Stimulated activated naive CD8-positive, alpha-beta T cell treated with anti-CD3 and anti-CD28 coated beads, Interleukin-15, Interleukin-2, amounts not matched to agents 100 ng/mL and 50 ng/mL, for 24 hours (primary cell): ENCODE measurements at regions not wholly inside any gene's neighbourhood (a gene's known extent, or its start where the extent isn't known, plus 50 kb on each side); places are given as distances from the start of the nearest gene placed in this dataset.
"Not testable (repeated sequence)": the region's sequence is repeated elsewhere in the genome, so short reads cannot be mapped to it uniquely, and the experiment has no call there.

Experiments used
- H3K27ac Mint-ChIP-seq: one replicate; pipeline ENCODE4 v1.8.0; 2021; ENCODE audit warnings: mild to moderate bottlenecking, mixed read lengths
- H3K27me3 Mint-ChIP-seq: one replicate; pipeline ENCODE4 v1.8.0; 2021; ENCODE audit warnings: mixed read lengths
- H3K36me3 Mint-ChIP-seq: one replicate; pipeline ENCODE4 v1.8.0; 2021; ENCODE audit warnings: low read depth, mixed read lengths
- H3K4me1 Mint-ChIP-seq: one replicate; pipeline ENCODE4 v1.8.0; 2021; ENCODE audit warnings: low read depth, mixed read lengths
- H3K4me3 Mint-ChIP-seq: one replicate; pipeline ENCODE4 v1.8.0; 2021; ENCODE audit warnings: mild to moderate bottlenecking, mixed read lengths
- H3K9me3 Mint-ChIP-seq: one replicate; pipeline ENCODE4 v1.8.0; 2021; ENCODE audit warnings: mixed read lengths

DNA sequence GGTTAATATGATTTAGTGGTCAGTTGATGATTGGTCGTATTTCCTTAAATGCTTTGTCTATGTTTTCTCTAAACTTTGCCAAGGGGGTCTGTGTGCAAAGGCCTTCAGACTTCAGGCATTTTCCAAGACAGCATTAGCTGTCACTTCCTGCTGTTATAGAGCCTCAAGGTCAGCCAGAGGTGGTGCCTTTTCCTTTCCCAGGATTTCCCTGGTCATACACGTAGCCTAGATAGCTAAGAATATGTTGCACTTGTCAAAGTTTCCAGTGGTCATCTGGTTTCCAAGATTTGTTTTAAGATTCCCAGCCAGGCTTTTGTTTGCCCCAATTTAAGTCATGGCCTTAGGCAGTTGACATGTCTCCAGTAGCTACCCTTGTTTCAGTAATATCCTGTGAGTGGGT, 133.2 kb upstream of the IGFBP3 start:
- no peaks in the 10 kb centered on the region for H3K27me3 Mint-ChIP-seq
- no peaks in the 10 kb centered on the region for H3K36me3 Mint-ChIP-seq
- no peaks in the 10 kb centered on the region for H3K4me1 Mint-ChIP-seq
- H3K4me3 Mint-ChIP-seq: no peak overlapping the region
- H3K9me3 Mint-ChIP-seq: no peaks in the 10 kb centered on the region
- H3K27ac Mint-ChIP-seq: no peak overlapping the region

DNA sequence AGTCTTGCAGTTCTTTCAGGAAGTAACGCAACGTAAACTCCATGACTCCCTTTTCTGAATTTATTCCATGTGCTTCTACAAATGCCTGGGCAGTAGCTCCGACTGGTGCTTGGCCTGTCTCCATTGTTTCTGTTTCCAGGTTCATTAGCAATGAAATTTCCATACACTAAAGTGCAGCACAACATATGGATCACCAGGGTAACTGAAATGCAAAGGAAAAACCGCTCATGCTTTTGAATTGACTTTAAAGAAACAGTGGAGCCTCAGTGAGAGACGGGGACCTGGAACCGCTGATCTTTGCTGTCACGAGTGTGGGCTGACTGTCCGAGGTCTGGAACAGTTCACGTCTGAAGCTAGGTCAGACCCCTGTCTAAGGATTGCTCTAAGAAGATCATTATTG, 126.5 kb upstream of the IGFBP3 start:
- no peak overlapping the region for H3K27ac Mint-ChIP-seq
- H3K4me3 Mint-ChIP-seq: no peak overlapping the region
- no peaks in the 10 kb centered on the region for H3K4me1 Mint-ChIP-seq
- H3K36me3 Mint-ChIP-seq: no peaks in the 10 kb centered on the region
- H3K9me3 Mint-ChIP-seq: no peaks in the 10 kb centered on the region
- H3K27me3 Mint-ChIP-seq: no peaks in the 10 kb centered on the region

DNA sequence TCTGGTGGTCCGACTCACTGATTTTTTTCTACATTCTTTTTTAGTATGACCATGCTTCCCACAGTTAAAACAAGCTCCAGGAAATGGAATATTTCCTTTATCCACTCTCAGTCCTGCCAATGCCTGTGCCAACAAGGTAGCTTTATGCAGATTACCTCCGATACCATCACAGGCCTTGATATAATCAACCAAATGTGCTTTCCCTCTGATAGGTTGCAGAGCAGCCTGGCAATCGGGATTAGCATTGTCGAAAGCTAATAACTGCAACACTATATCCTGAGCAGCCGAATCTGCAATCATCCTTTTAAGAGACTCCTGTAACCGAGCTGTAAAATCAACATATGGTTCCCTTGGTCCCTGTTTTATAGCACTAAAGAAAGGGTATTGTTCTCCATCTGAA, 122.3 kb upstream of the IGFBP3 start:
- H3K4me1 Mint-ChIP-seq, H3K36me3 Mint-ChIP-seq, H3K27ac Mint-ChIP-seq, H3K4me3 Mint-ChIP-seq, H3K27me3 Mint-ChIP-seq, H3K9me3 Mint-ChIP-seq: not testable (repeated sequence)

DNA sequence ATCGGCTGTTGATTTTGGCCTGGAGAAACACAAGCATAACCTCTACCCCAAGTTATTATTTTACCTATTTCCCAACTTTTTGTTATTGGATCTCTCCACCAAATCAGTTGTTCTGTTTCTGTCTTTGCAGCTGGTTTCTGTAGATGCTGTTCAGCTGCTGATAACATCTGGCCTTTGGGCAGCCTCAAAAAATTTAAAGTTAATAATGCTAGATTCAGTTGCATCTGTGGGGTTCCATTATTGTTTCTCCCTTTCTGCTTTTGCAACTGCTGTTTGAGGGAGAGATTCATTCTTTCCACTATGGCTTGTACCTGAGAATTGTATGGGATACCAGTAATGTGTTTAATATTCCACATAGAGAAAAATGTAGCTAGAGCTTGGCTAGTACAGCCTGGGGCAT, 118.7 kb upstream of the IGFBP3 start:
- not testable (repeated sequence) for H3K4me3 Mint-ChIP-seq, H3K27ac Mint-ChIP-seq, H3K9me3 Mint-ChIP-seq, H3K36me3 Mint-ChIP-seq, H3K27me3 Mint-ChIP-seq, H3K4me1 Mint-ChIP-seq

DNA sequence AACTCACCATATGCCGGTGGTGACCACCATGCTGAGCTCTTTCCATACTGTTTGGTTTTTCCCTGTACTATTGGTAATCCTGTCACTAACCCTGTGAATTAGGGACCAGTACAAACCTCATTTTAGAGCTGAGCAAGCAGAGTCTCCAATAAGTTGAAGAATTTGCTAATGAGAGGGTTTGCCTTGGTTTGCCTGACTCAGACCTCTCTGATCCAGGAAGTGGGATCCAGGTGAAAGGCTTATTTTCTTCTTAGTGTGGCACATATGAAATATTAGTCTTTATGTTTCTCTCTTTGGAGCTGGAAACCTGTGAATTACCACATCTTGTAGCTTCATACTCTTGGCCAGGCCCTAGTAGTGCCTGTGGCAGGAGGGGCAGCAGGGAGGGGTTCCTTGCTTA, 114.1 kb upstream of the IGFBP3 start:
- Mint-ChIP-seq H3K4me1 (no peaks in the 10 kb centered on the region), H3K9me3 (no peaks in the 10 kb centered on the region), H3K27ac (no peak overlapping the region), H3K4me3 (no peak overlapping the region), H3K36me3 (no peaks in the 10 kb centered on the region), H3K27me3 (no peaks in the 10 kb centered on the region)

DNA sequence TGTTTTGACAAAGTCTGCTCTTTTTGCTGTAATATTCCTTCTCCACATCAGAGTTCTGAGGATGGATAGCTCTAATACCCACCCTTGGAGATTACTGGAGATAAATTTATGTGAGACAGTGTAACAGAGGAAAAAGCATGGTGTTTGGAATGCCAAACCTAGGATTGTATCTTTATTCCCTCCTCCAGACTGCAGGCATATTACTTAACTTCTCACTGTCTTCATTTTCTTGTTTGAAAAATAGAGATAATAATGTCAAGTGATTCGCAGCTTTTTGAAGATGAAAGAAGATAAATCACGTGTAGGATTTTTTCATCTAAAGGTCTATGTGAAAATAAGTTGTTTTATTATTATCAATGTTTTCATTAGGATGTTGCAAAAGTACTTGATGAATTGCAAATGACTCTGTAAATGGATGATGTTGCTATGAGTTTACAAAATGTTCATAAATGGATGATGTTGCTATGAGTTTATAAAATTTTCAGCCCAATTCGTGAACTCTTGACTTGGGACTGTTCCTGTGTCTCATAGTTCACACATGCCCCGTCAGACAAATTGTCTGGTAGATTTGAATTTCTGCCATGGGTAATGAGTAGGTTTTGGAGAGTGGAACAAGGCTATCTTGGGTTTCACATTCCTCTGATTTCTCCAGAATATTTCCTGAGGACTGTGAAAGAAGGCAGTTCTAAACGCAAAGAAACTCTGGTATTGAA, 113.1 kb upstream of the IGFBP3 start:
- Mint-ChIP-seq H3K27ac (no peak overlapping the region), H3K9me3 (no peaks in the 10 kb centered on the region), H3K4me3 (no peak overlapping the region), H3K4me1 (no peaks in the 10 kb centered on the region), H3K36me3 (no peaks in the 10 kb centered on the region), H3K27me3 (no peaks in the 10 kb centered on the region)

DNA sequence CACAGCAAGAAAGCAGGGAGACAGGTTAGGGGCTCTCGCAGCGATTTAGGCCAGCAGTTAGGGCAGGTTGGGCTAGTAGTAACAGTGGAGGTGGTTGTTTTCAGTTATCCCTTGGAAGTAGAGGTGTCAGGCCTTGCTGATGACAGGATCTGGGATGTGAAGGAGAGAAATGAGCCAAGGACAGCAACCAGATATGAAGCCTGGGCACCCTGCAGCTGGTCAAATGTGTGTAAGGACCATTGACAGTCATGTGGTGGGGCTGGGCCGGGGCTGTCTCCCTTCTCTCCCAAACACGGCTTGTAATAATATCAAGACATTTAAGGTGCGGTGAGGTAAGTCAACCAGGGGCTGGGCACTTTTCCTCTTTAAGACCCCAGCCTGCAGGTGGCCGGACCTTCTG, 112.5 kb upstream of the IGFBP3 start:
- Mint-ChIP-seq H3K36me3 (no peaks in the 10 kb centered on the region), H3K9me3 (no peaks in the 10 kb centered on the region), H3K27ac (no peak overlapping the region), H3K4me3 (no peak overlapping the region), H3K4me1 (no peaks in the 10 kb centered on the region), H3K27me3 (no peaks in the 10 kb centered on the region)

DNA sequence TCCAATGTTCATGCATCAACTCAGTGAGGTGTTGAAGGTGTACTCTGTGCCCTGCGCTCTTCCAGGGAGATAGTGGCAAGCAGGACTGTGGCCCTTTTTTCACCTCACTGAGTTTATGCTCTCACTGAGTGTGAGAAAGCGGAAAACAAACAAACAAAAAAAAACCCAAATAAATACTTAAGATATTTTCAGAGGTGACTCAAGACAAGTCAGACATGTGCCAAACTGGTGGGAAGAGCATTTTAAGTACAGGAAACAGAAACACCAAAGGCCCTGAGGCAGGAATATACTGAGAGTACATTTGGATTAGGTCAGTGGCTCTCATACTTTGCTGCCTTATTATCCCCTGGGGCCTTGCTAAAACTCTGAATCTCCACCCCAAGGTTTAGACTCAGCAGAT, 111.9 kb upstream of the IGFBP3 start:
- Mint-ChIP-seq H3K4me1 (no peaks in the 10 kb centered on the region), H3K27ac (no peak overlapping the region), H3K4me3 (no peak overlapping the region), H3K9me3 (no peaks in the 10 kb centered on the region), H3K27me3 (no peaks in the 10 kb centered on the region), H3K36me3 (no peaks in the 10 kb centered on the region)

DNA sequence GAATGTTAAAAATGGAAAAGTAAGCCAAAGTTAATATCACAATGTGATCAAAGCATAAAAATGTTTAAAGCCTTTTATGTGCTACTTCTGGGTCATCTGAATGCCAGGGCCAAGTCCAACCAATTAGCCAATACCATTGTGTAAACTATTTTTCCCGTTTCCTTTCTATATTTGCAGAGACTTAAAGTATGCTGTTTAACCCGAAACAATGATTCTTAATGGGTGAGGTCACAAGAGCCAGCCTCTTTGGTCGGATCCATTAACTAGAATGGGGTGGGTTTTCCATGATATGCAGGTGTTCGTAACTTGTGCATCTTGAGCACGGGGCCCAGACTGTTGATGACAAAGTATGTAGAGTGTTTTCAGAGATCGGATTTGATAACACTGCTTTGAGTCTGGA, 111.3 kb upstream of the IGFBP3 start:
- Mint-ChIP-seq H3K27ac (no peak overlapping the region), H3K4me3 (no peak overlapping the region), H3K9me3 (no peaks in the 10 kb centered on the region), H3K27me3 (no peaks in the 10 kb centered on the region), H3K36me3 (no peaks in the 10 kb centered on the region), H3K4me1 (no peaks in the 10 kb centered on the region)

DNA sequence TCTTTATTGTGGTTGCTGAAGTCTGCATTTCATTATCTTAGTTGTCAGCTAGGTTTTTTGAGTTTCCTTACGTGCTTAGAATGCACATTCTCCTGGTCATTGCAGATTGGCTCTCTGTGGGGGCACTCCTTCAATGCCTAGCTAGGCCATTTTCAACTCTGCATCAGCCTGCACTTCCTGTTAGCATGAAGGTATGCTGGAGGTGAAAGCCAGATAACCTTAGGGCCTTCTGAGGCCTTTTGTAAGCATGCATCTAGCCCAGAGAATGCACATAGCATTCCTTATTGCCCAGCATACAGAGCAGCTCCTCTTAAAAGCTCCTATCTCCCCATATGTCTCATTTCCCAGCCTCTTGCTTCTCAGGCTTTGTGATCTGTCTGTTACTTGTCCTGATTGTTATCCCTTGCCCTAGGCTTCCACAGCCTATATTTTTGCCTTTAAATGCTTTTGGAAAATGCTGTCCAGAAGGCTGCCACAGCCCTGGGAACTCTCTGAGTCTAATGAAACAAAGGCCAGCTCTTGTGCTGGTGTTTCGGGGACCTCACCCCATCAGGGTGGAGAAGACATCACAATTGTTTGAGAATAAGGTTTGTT, 108.1 kb upstream of the IGFBP3 start:
- no peak overlapping the region for H3K27ac Mint-ChIP-seq
- no peaks in the 10 kb centered on the region for H3K36me3 Mint-ChIP-seq
- H3K27me3 Mint-ChIP-seq: no peaks in the 10 kb centered on the region
- no peaks in the 10 kb centered on the region for H3K4me1 Mint-ChIP-seq
- H3K4me3 Mint-ChIP-seq: no peak overlapping the region
- no peaks in the 10 kb centered on the region for H3K9me3 Mint-ChIP-seq

DNA sequence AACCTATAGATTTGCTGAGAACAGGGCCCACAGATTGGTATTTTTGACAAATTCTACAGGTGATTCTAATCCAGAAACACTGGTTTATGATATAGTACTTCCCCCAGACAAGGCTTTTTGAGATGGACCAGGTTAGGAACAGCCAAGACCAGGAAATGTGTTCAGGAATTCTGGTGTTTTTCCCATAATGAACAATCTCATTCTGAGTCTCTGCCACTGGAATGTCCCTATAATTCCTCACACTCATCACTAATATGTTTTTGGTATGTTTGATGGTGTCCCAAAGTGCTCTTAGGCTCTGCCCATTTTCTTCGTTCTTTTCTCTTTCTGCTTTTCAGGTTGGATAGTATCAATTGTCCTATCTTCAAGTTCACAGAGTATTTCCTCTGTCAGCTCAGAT, 107.2 kb upstream of the IGFBP3 start:
- Mint-ChIP-seq H3K9me3 (no peaks in the 10 kb centered on the region), H3K27ac (no peak overlapping the region), H3K27me3 (no peaks in the 10 kb centered on the region), H3K4me1 (no peaks in the 10 kb centered on the region), H3K4me3 (no peak overlapping the region), H3K36me3 (no peaks in the 10 kb centered on the region)

DNA sequence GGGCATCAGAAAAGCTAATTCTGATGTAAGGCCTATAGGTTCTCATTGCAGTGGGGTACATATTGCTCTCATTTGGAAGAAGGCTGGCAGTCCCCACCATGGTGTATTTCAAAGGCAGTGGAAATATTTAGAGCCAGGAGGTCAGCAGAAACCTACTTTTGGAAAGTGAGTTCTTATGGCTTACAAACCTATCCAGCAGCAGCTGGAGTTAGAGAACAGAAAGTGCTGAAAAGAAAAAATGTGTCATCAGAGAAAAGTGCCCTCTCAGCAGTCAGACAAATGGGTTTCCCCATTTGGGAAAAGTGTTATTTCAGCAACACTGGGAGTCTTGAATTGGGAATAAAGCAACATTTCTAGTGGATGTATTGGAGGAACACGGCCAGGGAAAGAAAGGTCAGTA, 105.7 kb upstream of the IGFBP3 start:
- H3K36me3 Mint-ChIP-seq: no peaks in the 10 kb centered on the region
- no peaks in the 10 kb centered on the region for H3K9me3 Mint-ChIP-seq
- no peak overlapping the region for H3K4me3 Mint-ChIP-seq
- H3K27ac Mint-ChIP-seq: no peak overlapping the region
- H3K4me1 Mint-ChIP-seq: no peaks in the 10 kb centered on the region
- H3K27me3 Mint-ChIP-seq: no peaks in the 10 kb centered on the region

DNA sequence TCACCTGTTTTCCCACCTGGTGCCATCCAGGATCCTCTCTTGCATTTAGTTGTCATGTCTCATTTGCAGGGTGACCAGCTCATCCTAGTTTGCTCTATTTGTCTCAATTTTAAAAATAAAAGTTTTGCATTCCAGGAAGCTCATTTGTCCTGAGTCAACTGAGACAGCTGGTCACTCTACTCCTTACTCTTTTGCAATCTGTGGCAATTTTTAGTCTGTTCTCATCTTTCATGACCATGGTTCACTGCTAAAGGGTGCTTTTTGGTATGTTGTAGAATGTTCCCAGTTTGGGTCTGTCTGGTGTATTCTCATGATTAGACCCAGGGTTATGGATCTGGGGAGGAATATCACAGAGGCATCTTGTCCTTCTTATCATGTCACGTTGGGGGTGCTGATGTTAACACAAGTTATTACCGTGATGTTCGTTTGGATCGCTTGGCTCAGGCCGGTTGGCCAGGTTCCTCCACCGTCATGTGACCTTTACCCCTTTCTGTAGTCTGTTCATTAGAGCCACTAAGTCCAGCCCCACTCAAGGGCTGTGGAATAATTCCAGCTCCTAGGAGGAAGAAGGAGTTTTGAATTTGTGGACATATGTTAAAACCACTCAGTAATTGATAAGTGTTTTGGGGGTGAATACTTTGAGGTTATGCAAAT, 103.3 kb upstream of the IGFBP3 start:
- Mint-ChIP-seq H3K4me3 (no peak overlapping the region), H3K4me1 (no peaks in the 10 kb centered on the region), H3K9me3 (no peaks in the 10 kb centered on the region), H3K27me3 (no peaks in the 10 kb centered on the region), H3K27ac (no peak overlapping the region), H3K36me3 (no peaks in the 10 kb centered on the region)

DNA sequence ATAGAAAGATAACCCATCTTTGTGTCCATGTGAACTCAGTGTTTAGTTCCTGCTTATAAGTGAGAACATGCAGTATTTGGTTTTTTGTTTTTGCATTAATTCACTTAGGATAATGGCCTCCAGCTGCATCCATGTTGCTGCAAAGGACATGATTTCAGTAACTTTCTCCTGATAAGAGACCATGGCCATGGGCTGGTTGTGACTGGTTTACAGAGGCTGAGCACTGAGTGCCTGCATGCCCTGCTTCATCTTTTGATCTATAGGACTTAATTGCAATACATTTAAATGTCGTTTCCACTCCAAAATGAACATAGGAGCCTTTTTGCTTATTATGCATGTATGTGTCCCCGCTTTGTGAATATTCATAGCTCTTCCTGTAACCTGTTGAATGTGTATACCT, 101.3 kb upstream of the IGFBP3 start:
- no peaks in the 10 kb centered on the region for H3K27me3 Mint-ChIP-seq
- no peaks in the 10 kb centered on the region for H3K4me1 Mint-ChIP-seq
- H3K4me3 Mint-ChIP-seq: no peak overlapping the region
- H3K27ac Mint-ChIP-seq: no peak overlapping the region
- no peaks in the 10 kb centered on the region for H3K36me3 Mint-ChIP-seq
- no peaks in the 10 kb centered on the region for H3K9me3 Mint-ChIP-seq

DNA sequence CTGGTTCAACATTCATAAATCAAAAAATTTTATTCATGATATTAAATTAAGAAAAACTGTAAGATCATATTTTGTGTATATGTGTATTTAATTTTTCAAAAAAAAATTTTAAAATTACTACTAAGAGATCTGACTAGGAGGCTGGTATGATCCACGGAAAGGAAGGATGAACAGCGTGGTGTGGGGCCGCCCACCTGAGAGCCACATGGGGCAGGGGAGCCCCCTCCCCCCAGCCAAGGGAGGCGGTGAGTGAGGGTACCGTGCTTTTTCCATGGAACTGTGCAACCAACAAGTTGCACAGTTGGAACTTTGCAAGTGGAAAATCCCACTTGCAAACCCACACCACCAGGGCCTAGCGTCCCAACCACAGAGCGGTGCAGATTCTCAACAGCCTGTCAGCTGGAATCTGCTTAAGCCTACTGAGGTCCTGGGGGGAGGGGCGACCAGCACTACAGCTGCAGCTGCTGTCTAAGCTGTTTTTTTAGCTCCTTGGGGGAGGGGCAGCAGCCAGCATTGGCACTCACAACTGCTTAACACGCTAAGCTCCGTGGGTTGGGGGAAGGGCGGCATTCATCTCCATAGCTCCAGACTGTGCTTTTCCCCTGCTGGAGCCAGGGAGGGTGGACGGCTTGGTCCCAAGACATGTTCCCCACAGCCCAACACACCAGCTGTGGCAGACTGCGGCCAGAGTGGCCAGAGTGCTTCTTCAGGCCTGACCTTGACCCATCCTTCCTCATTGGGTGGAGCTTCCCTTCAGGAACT, 94.2 kb upstream of the IGFBP3 start:
- Mint-ChIP-seq H3K36me3 (no peaks in the 10 kb centered on the region), H3K27me3 (no peaks in the 10 kb centered on the region), H3K4me3 (no peak overlapping the region), H3K27ac (no peak overlapping the region), H3K9me3 (peaks cover 5% of the 10 kb centered on the region), H3K4me1 (no peaks in the 10 kb centered on the region)
